Neural progenitor cell (in vitro differentiated cells): ENCODE measurements at regions not wholly inside any gene's neighbourhood (a gene's known extent, or its start where the extent isn't known, plus 50 kb on each side); places are given as distances from the start of the nearest gene placed in this dataset.

ENCODE experiments used
- DNase-seq: peaks from one replicate; pipeline ENCODE4 v3.0.0-alpha.2; 2016; ENCODE audit warnings: low spot score
- H2AFZ ChIP-seq: fragments of 200-600 bp; sonication (generic); replicated peaks from 2 replicates; pipeline ENCODE4 v1.6.1; 2016; ENCODE audit warnings: antibody characterized with exemption
- H3F3A ChIP-seq: fragments of 200-600 bp; sonication (generic); 2 replicates; pipeline ENCODE4 v1.6.1; 2016; ENCODE audit warnings: antibody characterized with exemption, low read depth
- H3K27ac ChIP-seq: fragments of 200-600 bp; sonication (generic); 2 replicates; pipeline ENCODE4 v1.5.1; 2016; ENCODE audit warnings: mild to moderate bottlenecking
- H3K27me3 ChIP-seq: fragments of 200-600 bp; sonication (generic); 2 replicates; pipeline ENCODE4 v1.6.1; 2016; ENCODE audit warnings: mild to moderate bottlenecking, moderate library complexity
- H3K36me3 ChIP-seq: fragments of 200-600 bp; sonication (generic); 2 replicates; pipeline ENCODE4 v1.5.1; 2016
- H3K4me1 ChIP-seq: fragments of 200-600 bp; sonication (generic); 2 replicates; pipeline ENCODE4 v1.6.1; 2016; ENCODE audit warnings: mixed run types
- H3K4me2 ChIP-seq: fragments of 200-600 bp; sonication (generic); 2 replicates; pipeline ENCODE4 v1.6.1; 2016
- H3K4me3 ChIP-seq: fragments of 200-600 bp; sonication (generic); 2 replicates; pipeline ENCODE4 v1.5.1; 2016
- H3K79me2 ChIP-seq: fragments of 200-600 bp; sonication (generic); 2 replicates; pipeline ENCODE4 v1.6.1; 2016; ENCODE audit warnings: low read depth
- H3K9ac ChIP-seq: fragments of 200-600 bp; sonication (generic); 2 replicates; pipeline ENCODE4 v1.6.1; 2016
- H3K9me3 ChIP-seq: fragments of 200-600 bp; sonication (generic); 2 replicates; pipeline ENCODE4 v1.5.1; 2016; ENCODE audit warnings: low read depth
- H4K20me1 ChIP-seq: fragments of 200-600 bp; sonication (generic); 2 replicates; pipeline ENCODE4 v1.6.1; 2016; ENCODE audit warnings: low read depth
- H3K27ac Mint-ChIP-seq: 3 replicates; pipeline ENCODE4 v1.8.0; 2021; ENCODE audit warnings: mixed read lengths
- H3K27me3 Mint-ChIP-seq: 2 replicates; pipeline ENCODE4 v1.8.0; 2022; ENCODE audit warnings: low read depth, mild to moderate bottlenecking, inconsistent platforms, moderate library complexity, mixed read lengths; ENCODE audit not compliant: insufficient read depth
- H3K36me3 Mint-ChIP-seq: 3 replicates; pipeline ENCODE4 v1.8.0; 2021; ENCODE audit warnings: mixed read lengths
- H3K4me1 Mint-ChIP-seq: 3 replicates; pipeline ENCODE4 v1.8.0; 2021; ENCODE audit warnings: mixed read lengths
- H3K4me3 Mint-ChIP-seq: 3 replicates; pipeline ENCODE4 v1.8.0; 2021; ENCODE audit warnings: mild to moderate bottlenecking, moderate library complexity, mixed read lengths
- H3K9me3 Mint-ChIP-seq: 3 replicates; pipeline ENCODE4 v1.8.0; 2020; ENCODE audit warnings: mixed read lengths
- EZH2 ChIP-seq: fragments of 200-600 bp; sonication (generic); IDR thresholded peaks from 2 replicates; pipeline ENCODE4 v1.6.1; 2017; ENCODE audit warnings: antibody characterized with exemption, mild to moderate bottlenecking, moderate library complexity
- EZH2phosphoT487 ChIP-seq: fragments of 200-600 bp; sonication (generic); IDR thresholded peaks from 2 replicates; pipeline ENCODE4 v1.6.1; 2017; ENCODE audit warnings: antibody characterized with exemption
- TF ChIP-seq, protein P1 (sequence below): fragments of 200-600 bp; sonication (generic); IDR thresholded peaks from 2 replicates; pipeline ENCODE4 v1.5.1; 2017; ENCODE audit warnings: antibody characterized with exemption, mild to moderate bottlenecking

- Mint-ChIP-seq H3K9me3 (peaks cover 7% of the 10 kb centered on the region), H3K4me1 (no peaks in the 10 kb centered on the region)
- H3K9ac ChIP-seq = no peak overlapping the region
These were observed 222.4 kb downstream of the FMR1NB start for GRCh38 chrX:148203531-148203930.

GRCh38 chrX:148204195-148204594 lies 223.1 kb downstream of the FMR1NB start:
- Mint-ChIP-seq H3K4me1 (no peaks in the 10 kb centered on the region), H3K9me3 (peaks cover 7% of the 10 kb centered on the region), H3K27ac (no peak overlapping the region), H3K27me3 (peaks cover 2% of the 10 kb centered on the region), H3K36me3 (no peaks in the 10 kb centered on the region), H3K4me3 (no peak overlapping the region)
- H4K20me1 ChIP-seq = no peaks in the 10 kb centered on the region
- no peak overlapping the region for H2AFZ ChIP-seq
- H3K4me1 ChIP-seq = no peaks in the 10 kb centered on the region
- no peaks in the 10 kb centered on the region for H3F3A ChIP-seq
- no peak for DNase-seq
- H3K79me2 ChIP-seq = no peaks in the 10 kb centered on the region
- H3K9me3 ChIP-seq = peaks cover 4% of the 10 kb centered on the region
- no peaks in the 10 kb centered on the region for H3K27me3 ChIP-seq
- no peaks in the 10 kb centered on the region for H3K36me3 ChIP-seq
- H3K27ac ChIP-seq = no peak overlapping the region
- no peak overlapping the region for H3K4me3 ChIP-seq
- TF ChIP-seq EZH2phosphoT487 (no peak), EZH2 (no peak)
- TF ChIP-seq, protein P1, sequence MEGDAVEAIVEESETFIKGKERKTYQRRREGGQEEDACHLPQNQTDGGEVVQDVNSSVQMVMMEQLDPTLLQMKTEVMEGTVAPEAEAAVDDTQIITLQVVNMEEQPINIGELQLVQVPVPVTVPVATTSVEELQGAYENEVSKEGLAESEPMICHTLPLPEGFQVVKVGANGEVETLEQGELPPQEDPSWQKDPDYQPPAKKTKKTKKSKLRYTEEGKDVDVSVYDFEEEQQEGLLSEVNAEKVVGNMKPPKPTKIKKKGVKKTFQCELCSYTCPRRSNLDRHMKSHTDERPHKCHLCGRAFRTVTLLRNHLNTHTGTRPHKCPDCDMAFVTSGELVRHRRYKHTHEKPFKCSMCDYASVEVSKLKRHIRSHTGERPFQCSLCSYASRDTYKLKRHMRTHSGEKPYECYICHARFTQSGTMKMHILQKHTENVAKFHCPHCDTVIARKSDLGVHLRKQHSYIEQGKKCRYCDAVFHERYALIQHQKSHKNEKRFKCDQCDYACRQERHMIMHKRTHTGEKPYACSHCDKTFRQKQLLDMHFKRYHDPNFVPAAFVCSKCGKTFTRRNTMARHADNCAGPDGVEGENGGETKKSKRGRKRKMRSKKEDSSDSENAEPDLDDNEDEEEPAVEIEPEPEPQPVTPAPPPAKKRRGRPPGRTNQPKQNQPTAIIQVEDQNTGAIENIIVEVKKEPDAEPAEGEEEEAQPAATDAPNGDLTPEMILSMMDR = no peak
- no peak overlapping the region for H3K9ac ChIP-seq
- H3K4me2 ChIP-seq = no peak overlapping the region

More at GRCh38 chrX:148203531-148203930, 222.4 kb downstream of the FMR1NB start:
- Mint-ChIP-seq H3K36me3 (no peaks in the 10 kb centered on the region), H3K27ac (no peak overlapping the region), H3K27me3 (peaks cover 2% of the 10 kb centered on the region), H3K4me3 (no peak overlapping the region)
- H3K4me2 ChIP-seq = no peak overlapping the region
- no peak for DNase-seq
- no peak overlapping the region for H3K27ac ChIP-seq
- H3K27me3 ChIP-seq = no peaks in the 10 kb centered on the region
- H3K79me2 ChIP-seq = no peaks in the 10 kb centered on the region
- no peaks in the 10 kb centered on the region for H3K4me1 ChIP-seq
- TF ChIP-seq, protein P1 = no peak
- TF ChIP-seq EZH2 (no peak), EZH2phosphoT487 (no peak)
- no peak overlapping the region for H3K4me3 ChIP-seq
- no peaks in the 10 kb centered on the region for H4K20me1 ChIP-seq
- H3K9me3 ChIP-seq = peaks cover 4% of the 10 kb centered on the region
- no peaks in the 10 kb centered on the region for H3F3A ChIP-seq
- H2AFZ ChIP-seq = no peak overlapping the region
- H3K36me3 ChIP-seq = no peaks in the 10 kb centered on the region

DNA sequence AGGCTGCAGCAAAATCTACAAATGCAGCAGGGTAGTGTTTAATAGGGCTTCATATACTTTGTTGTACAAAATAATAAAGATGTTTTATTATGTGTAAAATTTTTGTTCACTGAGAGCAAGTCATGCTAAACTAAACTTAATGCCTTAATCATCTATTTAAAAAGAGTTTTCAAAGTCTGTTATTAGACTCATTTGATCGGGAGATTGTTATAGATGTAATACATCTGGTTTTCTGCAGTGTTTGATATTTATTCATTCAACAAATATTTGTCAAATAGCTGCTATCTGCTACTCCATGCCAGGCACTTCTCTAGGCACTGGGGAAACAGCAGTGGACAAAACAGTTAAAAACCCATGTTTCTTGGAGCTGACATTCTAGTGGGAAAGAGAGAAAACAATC lies 233.6 kb downstream of the FMR1NB start:
- H3K27me3 ChIP-seq = no peaks in the 10 kb centered on the region
- no peak overlapping the region for H2AFZ ChIP-seq
- no peaks in the 10 kb centered on the region for H3K4me1 ChIP-seq
- no peaks in the 10 kb centered on the region for H3F3A ChIP-seq
- H3K4me3 ChIP-seq = no peak overlapping the region
- H3K4me1 Mint-ChIP-seq = no peaks in the 10 kb centered on the region
- H3K9me3 ChIP-seq = peaks cover under 1% of the 10 kb centered on the region
- no peak overlapping the region for H3K27ac ChIP-seq
- TF ChIP-seq EZH2phosphoT487 (no peak), EZH2 (no peak)
- TF ChIP-seq, protein P1 = no peak
- H3K79me2 ChIP-seq = no peaks in the 10 kb centered on the region
- DNase-seq = no peak
- no peaks in the 10 kb centered on the region for H3K9me3 Mint-ChIP-seq
- H3K27ac Mint-ChIP-seq = no peak overlapping the region
- no peak overlapping the region for H3K4me2 ChIP-seq
- no peaks in the 10 kb centered on the region for H3K36me3 Mint-ChIP-seq
- no peaks in the 10 kb centered on the region for H3K36me3 ChIP-seq
- no peak overlapping the region for H3K4me3 Mint-ChIP-seq
- no peaks in the 10 kb centered on the region for H3K27me3 Mint-ChIP-seq
- no peak overlapping the region for H3K9ac ChIP-seq
- no peaks in the 10 kb centered on the region for H4K20me1 ChIP-seq

DNA sequence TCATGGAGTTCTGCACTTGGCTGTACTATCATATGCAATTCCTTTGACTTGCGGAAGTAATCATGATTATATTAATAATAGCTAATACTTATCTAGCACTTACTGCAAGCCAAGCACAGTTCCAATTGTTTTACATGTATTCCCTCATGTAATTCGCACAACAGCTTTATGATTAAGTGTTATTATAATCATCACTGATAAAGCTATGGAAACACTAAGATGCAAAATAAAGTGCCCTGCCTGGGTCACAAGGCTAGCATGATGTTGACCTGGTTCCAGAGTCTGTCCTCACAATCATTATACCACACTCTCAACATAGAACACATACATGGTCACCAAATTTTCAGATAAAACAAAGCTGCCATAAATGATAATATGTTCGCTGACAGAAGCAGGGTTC lies 234.6 kb downstream of the FMR1NB start:
- no peaks in the 10 kb centered on the region for H3K36me3 Mint-ChIP-seq
- no peak overlapping the region for H3K4me3 Mint-ChIP-seq
- no peak for TF ChIP-seq EZH2phosphoT487
- no peak for TF ChIP-seq EZH2
- TF ChIP-seq, protein P1 = no peak
- no peaks in the 10 kb centered on the region for H3K79me2 ChIP-seq
- no peak overlapping the region for H3K4me2 ChIP-seq
- no peaks in the 10 kb centered on the region for H3K36me3 ChIP-seq
- H3F3A ChIP-seq = no peaks in the 10 kb centered on the region
- H3K4me1 ChIP-seq = no peaks in the 10 kb centered on the region
- H2AFZ ChIP-seq = no peak overlapping the region
- no peaks in the 10 kb centered on the region for H3K9me3 Mint-ChIP-seq
- H3K27me3 Mint-ChIP-seq = no peaks in the 10 kb centered on the region
- no peaks in the 10 kb centered on the region for H3K27me3 ChIP-seq
- H3K9me3 ChIP-seq = no peaks in the 10 kb centered on the region
- H3K4me1 Mint-ChIP-seq = no peaks in the 10 kb centered on the region
- H3K4me3 ChIP-seq = no peak overlapping the region
- DNase-seq = no peak
- H3K27ac Mint-ChIP-seq = no peak overlapping the region
- H4K20me1 ChIP-seq = no peaks in the 10 kb centered on the region
- no peak overlapping the region for H3K9ac ChIP-seq
- H3K27ac ChIP-seq = no peak overlapping the region
